ENCODE measurements at regions not wholly inside any gene's neighbourhood (a gene's known extent, or its start where the extent isn't known, plus 50 kb on each side); places are given as distances from the start of the nearest gene placed in this dataset.

GRCh38 chr6:101275251-101275650, 118.3 kb upstream of the GRIK2 start:
- Histone ChIP-seq H3K79me2 (ENCODE audit: insufficient read depth, low read length) (no peaks in the 10 kb centered on the region), H4K20me1 (ENCODE audit: insufficient read depth) (no peaks in the 10 kb centered on the region), H2AFZ (ENCODE audit: low read depth, low read length, poor library complexity, severe bottlenecking) (no peak overlapping the region), H3K4me1 (ENCODE audit: control insufficient read depth in 1 of 2, insufficient read depth in 2 of 2, low read length in 2 of 2) (no peaks in the 10 kb centered on the region), H3K9me3 (ENCODE audit: control insufficient read depth in 1 of 2, insufficient read depth in 1 of 2, low read depth in 1 of 2, low read length in 2 of 2) (no peaks in the 10 kb centered on the region), H3K4me2 (ENCODE audit: low read length) (no peak overlapping the region), H3K9ac (ENCODE audit: low read length) (no peak overlapping the region), H3K4me3 (replicated peaks in 1 of 2; ENCODE audit: low read depth in 1 of 2, low read length in 2 of 2) (no peak overlapping the region), H3K27me3 (ENCODE audit: insufficient read depth, low read length) (no peaks in the 10 kb centered on the region), H3K27ac (ENCODE audit: low read depth, low read length) (no peak overlapping the region), H3K9me2 (ENCODE audit: insufficient read depth) (no peaks in the 10 kb centered on the region), H3K36me3 (ENCODE audit: control insufficient read depth in 1 of 2, insufficient read depth in 2 of 2, low read length in 2 of 2) (no peaks in the 10 kb centered on the region)
- POLR2A ChIA-PET = no interaction called here
- TF ChIP-seq JUND (IDR thresholded peaks at IDR 0.05) = no peak
- no peak for TF ChIP-seq POLR2AphosphoS5 (IDR thresholded peaks at IDR 0.05; ENCODE audit: low read depth, low read length)
- TF ChIP-seq SIN3A (IDR thresholded peaks at IDR 0.05; ENCODE audit: low read depth) = no peak
- TF ChIP-seq EZH2phosphoT487 (IDR thresholded peaks at IDR 0.05; ENCODE audit: borderline replicate concordance) = no peak
- no peak for TF ChIP-seq CBX3 (IDR thresholded peaks at IDR 0.05; ENCODE audit: low read depth)
- no peak for DNase-seq (ENCODE audit: low read depth, low spot score)
- intact Hi-C loops (cut with micrococcal nuclease) = no loop called here
- CTCF ChIA-PET = no interaction called here
- no peak for ATAC-seq
- RAD21 ChIA-PET (ENCODE audit: low non-redundant PET in 1 of 2, low total read pairs in 2 of 2, uncharacterized antibody in 2 of 2, unreplicated experiment in 2 of 2) = no interaction called here
- BruUV-seq (replicated peaks) = no TSS peak

DNA sequence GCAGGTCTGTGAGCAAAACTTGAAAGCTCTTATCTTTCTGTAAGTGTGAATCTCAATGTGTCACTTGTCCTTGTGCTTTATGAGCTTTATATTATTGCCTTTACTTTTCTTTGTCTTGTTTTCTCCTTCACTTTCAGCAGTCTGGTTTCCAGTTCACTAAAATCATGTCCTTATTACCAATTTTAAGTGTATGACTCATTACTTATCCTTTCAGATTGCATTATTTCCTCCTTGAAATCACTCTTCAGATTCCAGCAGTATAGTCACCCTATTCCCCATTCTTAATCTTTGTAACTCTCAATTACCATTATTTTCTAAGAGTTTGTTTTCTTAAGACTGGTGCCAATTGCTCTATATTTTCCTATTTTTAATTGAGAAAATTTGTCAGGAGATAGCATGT, 117.4 kb upstream of the GRIK2 start:
- ATAC-seq (no peak), DNase-seq (ENCODE audit: low read depth, low spot score) (no peak)
- ChIA-PET RAD21 (ENCODE audit: low non-redundant PET in 1 of 2, low total read pairs in 2 of 2, uncharacterized antibody in 2 of 2, unreplicated experiment in 2 of 2) (no interaction called here), POLR2A (no interaction called here), CTCF (no interaction called here)
- no peaks in the 10 kb centered on the region for H3K9me2 ChIP-seq (ENCODE audit: insufficient read depth)
- H3K27me3 ChIP-seq (ENCODE audit: insufficient read depth, low read length) = no peaks in the 10 kb centered on the region
- intact Hi-C loops (cut with micrococcal nuclease) = no loop called here
- H3K9ac ChIP-seq (ENCODE audit: low read length) = no peak overlapping the region
- no peaks in the 10 kb centered on the region for H3K36me3 ChIP-seq (ENCODE audit: control insufficient read depth in 1 of 2, insufficient read depth in 2 of 2, low read length in 2 of 2)
- no peak overlapping the region for H3K4me2 ChIP-seq (ENCODE audit: low read length)
- H4K20me1 ChIP-seq (ENCODE audit: insufficient read depth) = no peaks in the 10 kb centered on the region
- no TSS peak for BruUV-seq (replicated peaks)
- no peak overlapping the region for H3K27ac ChIP-seq (ENCODE audit: low read depth, low read length)
- TF ChIP-seq SRF (IDR thresholded peaks at IDR 0.05; ENCODE audit: low read depth) (no peak), ZFX (IDR thresholded peaks at IDR 0.05) (no peak), RAD21 (IDR thresholded peaks at IDR 0.05; ENCODE audit: low read depth) (no peak), ZNF274 (IDR thresholded peaks at IDR 0.05; ENCODE audit: low read depth, low read length) (no peak), FOSL1 (IDR thresholded peaks at IDR 0.05; ENCODE audit: low read depth) (no peak), CEBPB (IDR thresholded peaks at IDR 0.05; ENCODE audit: low read depth) (no peak), SIN3A (IDR thresholded peaks at IDR 0.05; ENCODE audit: low read depth) (no peak), ATF3 (IDR thresholded peaks at IDR 0.05) (no peak), CBX3 (IDR thresholded peaks at IDR 0.05; ENCODE audit: low read depth) (no peak), EGR1 (IDR thresholded peaks at IDR 0.05; ENCODE audit: low read depth) (no peak), YY1 (IDR thresholded peaks at IDR 0.05; ENCODE audit: extremely low read depth, insufficient replicate concordance, low read depth, low read length) (no peak), ELF1 (IDR thresholded peaks at IDR 0.05; ENCODE audit: borderline replicate concordance, low read depth) (no peak), POLR2A (IDR thresholded peaks at IDR 0.05; ENCODE audit: borderline replicate concordance, extremely low read depth, insufficient read depth, insufficient read length) (no peak)
- TF ChIP-seq, protein P1, sequence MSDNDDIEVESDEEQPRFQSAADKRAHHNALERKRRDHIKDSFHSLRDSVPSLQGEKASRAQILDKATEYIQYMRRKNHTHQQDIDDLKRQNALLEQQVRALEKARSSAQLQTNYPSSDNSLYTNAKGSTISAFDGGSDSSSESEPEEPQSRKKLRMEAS (IDR thresholded peaks at IDR 0.05) = no peak
- TF ChIP-seq, protein P2, sequence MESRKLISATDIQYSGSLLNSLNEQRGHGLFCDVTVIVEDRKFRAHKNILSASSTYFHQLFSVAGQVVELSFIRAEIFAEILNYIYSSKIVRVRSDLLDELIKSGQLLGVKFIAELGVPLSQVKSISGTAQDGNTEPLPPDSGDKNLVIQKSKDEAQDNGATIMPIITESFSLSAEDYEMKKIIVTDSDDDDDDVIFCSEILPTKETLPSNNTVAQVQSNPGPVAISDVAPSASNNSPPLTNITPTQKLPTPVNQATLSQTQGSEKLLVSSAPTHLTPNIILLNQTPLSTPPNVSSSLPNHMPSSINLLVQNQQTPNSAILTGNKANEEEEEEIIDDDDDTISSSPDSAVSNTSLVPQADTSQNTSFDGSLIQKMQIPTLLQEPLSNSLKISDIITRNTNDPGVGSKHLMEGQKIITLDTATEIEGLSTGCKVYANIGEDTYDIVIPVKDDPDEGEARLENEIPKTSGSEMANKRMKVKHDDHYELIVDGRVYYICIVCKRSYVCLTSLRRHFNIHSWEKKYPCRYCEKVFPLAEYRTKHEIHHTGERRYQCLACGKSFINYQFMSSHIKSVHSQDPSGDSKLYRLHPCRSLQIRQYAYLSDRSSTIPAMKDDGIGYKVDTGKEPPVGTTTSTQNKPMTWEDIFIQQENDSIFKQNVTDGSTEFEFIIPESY (IDR thresholded peaks at IDR 0.05; ENCODE audit: extremely low read depth, insufficient replicate concordance, low read length) = no peak
- no peaks in the 10 kb centered on the region for H3K79me2 ChIP-seq (ENCODE audit: insufficient read depth, low read length)
- no peak overlapping the region for H2AFZ ChIP-seq (ENCODE audit: low read depth, low read length, poor library complexity, severe bottlenecking)
- H3K4me3 ChIP-seq (replicated peaks in 1 of 2; ENCODE audit: low read depth in 1 of 2, low read length in 2 of 2) = no peak overlapping the region
- H3K9me3 ChIP-seq (ENCODE audit: control insufficient read depth in 1 of 2, insufficient read depth in 1 of 2, low read depth in 1 of 2, low read length in 2 of 2) = no peaks in the 10 kb centered on the region
- peaks cover 0 to 4% of the 10 kb centered on the region in 2 experiments; a peak in 3 of 4 replicates for H3K4me1 ChIP-seq (ENCODE audit: control insufficient read depth in 1 of 2, insufficient read depth in 2 of 2, low read length in 2 of 2)

Measured in HCT116 (cell line).